HepG2 (cell line): ENCODE measurements at regions not wholly inside any gene's neighbourhood (a gene's known extent, or its start where the extent isn't known, plus 50 kb on each side); places are given as distances from the start of the nearest gene placed in this dataset.
A peak's percentile ranks its signal among the peaks of the same experiment; 100 is the strongest.

Source experiments
- ATAC-seq: fragments of 200-7000 bp; cut with Tn5 transposase; 3 replicates; pipeline ENCODE4 v1.9.1; 2020; ENCODE audit warnings: mild to moderate bottlenecking, moderate library complexity
- BruUV-seq: library from RNA; stranded (reverse); fragments of 400-500 nt; replicated peaks from 2 replicates; lab custom pipeline; 2021; lab: Mats Ljungman, UMichigan
- CTCF ChIA-PET: fragments of 300-600 bp; formaldehyde crosslinking; extraction: SDS; loops from one replicate; lab custom pipeline; 2021; ENCODE audit warnings: low total read pairs, inconsistent platforms, low intra/inter-chr PET ratio; lab: Yijun Ruan, JAX
- POLR2A ChIA-PET: fragments of 350-600 bp; sonication (Branson Sonifier 250); formaldehyde crosslinking; loops from one replicate; lab custom pipeline; 2020; ENCODE audit warnings: antibody characterized with exemption, inconsistent platforms; lab: Yijun Ruan, JAX
- DNase-seq: peaks from one replicate; pipeline ENCODE4 v3.0.0-alpha.2; 2015; ENCODE audit warnings: low spot score
- FAIRE-seq: peaks from 3 replicates; lab custom pipeline; 2011; peaks lifted over from hg19 to GRCh38; lab: Jason Lieb, UNC
- H2AFZ ChIP-seq: one replicate; pipeline ENCODE4 v1.6.1; 2011; ENCODE audit warnings: low read length, inconsistent platforms
- H3K27ac ChIP-seq: fragments of 300-600 bp; 3 replicates; pipeline ENCODE4 v1.8.0; 2011; ENCODE audit warnings: mixed run types, mild to moderate bottlenecking, mixed read lengths, low read length, inconsistent platforms; ENCODE audit not compliant: insufficient read depth; ENCODE audit errors: extremely low read length
- H3K27me3 ChIP-seq, 2 experiments: fragments of 200-600 bp in 1 of 2; 2 replicates in 1 of 2; 3 replicates in 1 of 2; pipeline versions ENCODE4 v1.6.0 to v1.8.0; 2011; ENCODE audit warnings: low read length in 2 of 2, mild to moderate bottlenecking in 2 of 2, moderate library complexity in 2 of 2, inconsistent platforms in 1 of 2; ENCODE audit not compliant: insufficient read depth in 2 of 2, control insufficient read depth in 1 of 2
- H3K36me3 ChIP-seq, 2 experiments: fragments of 200-600 bp in 1 of 2; replicated peaks in 1 of 2; 2 replicates in 1 of 2; 3 replicates in 1 of 2; pipeline versions ENCODE4 v1.5.1 to v1.8.0; 2011; ENCODE audit warnings: low read length in 2 of 2, inconsistent platforms in 1 of 2; ENCODE audit not compliant: insufficient read depth in 2 of 2, control insufficient read depth in 1 of 2
- H3K4me1 ChIP-seq: 2 replicates; pipeline ENCODE4 v1.5.1; 2012; ENCODE audit warnings: low read length, inconsistent platforms; ENCODE audit not compliant: insufficient read depth
- H3K4me2 ChIP-seq: 2 replicates; pipeline ENCODE4 v1.6.0; 2011; ENCODE audit warnings: low read depth, low read length, inconsistent platforms
- H3K4me3 ChIP-seq, 3 experiments: fragments of 200-600 bp in 1 of 3; sonication (generic), shearing (Covaris generic) in 1 of 3; replicated peaks in 1 of 3; 2 replicates each; pipeline ENCODE4 v1.5.1; 2011 to 2016; ENCODE audit warnings: low read length in 3 of 3, inconsistent platforms in 2 of 3, low read depth in 2 of 3, mild to moderate bottlenecking in 2 of 3, control low read depth in 1 of 3, mixed read lengths in 1 of 3; ENCODE audit not compliant: insufficient read depth in 1 of 3
- H3K79me2 ChIP-seq: one replicate; pipeline ENCODE4 v1.6.1; 2011; ENCODE audit warnings: low read length, inconsistent platforms; ENCODE audit not compliant: insufficient read depth
- H3K9ac ChIP-seq: 2 replicates; pipeline ENCODE4 v1.6.0; 2011; ENCODE audit warnings: mild to moderate bottlenecking, low read depth, low read length, inconsistent platforms; ENCODE audit not compliant: insufficient read depth
- H3K9me3 ChIP-seq: 2 replicates; pipeline ENCODE4 v1.5.1; 2012; ENCODE audit warnings: mild to moderate bottlenecking, low read length
- H4K20me1 ChIP-seq: 2 replicates; pipeline ENCODE4 v1.6.0; 2011; ENCODE audit warnings: inconsistent platforms, mild to moderate bottlenecking, low read length, moderate library complexity; ENCODE audit not compliant: insufficient read depth
- ARNTL ChIP-seq: sonication (generic); formaldehyde crosslinking; IDR thresholded peaks from 2 replicates; pipeline ENCODE4 v1.4.0; 2020; ENCODE audit warnings: mild to moderate bottlenecking, missing genetic modification reagents
- BCLAF1 ChIP-seq: fragments of 450-650 bp; IDR thresholded peaks from 2 replicates; pipeline ENCODE4 v1.6.1; 2017; ENCODE audit warnings: mild to moderate bottlenecking
- FOXA1 ChIP-seq, 2 experiments: fragments of 450-650 bp in 1 of 2; sonication (generic) in 1 of 2; formaldehyde crosslinking in 1 of 2; IDR thresholded peaks; 2 replicates each; pipeline versions ENCODE4 v1.4.0 to v1.6.1; 2016 to 2020; ENCODE audit warnings: missing genetic modification reagents in 1 of 2
- GATA4 ChIP-seq: sonication (generic); IDR thresholded peaks from 2 replicates; pipeline ENCODE4 v1.6.1; 2016; ENCODE audit warnings: antibody characterized with exemption, low read depth, borderline replicate concordance
- PHF20 ChIP-seq: sonication (generic); formaldehyde crosslinking; IDR thresholded peaks from 2 replicates; pipeline ENCODE4 v1.5.0; 2020; ENCODE audit warnings: mild to moderate bottlenecking, missing genetic modification reagents
- SMARCC2 ChIP-seq: fragments of 450-650 bp; IDR thresholded peaks from 2 replicates; pipeline ENCODE4 v1.6.1; 2017; ENCODE audit warnings: antibody characterized with exemption, mild to moderate bottlenecking
- ZBTB33 ChIP-seq: sonication (generic); formaldehyde crosslinking; IDR thresholded peaks from 2 replicates; pipeline ENCODE4 v1.4.0; 2020; ENCODE audit warnings: missing genetic modification reagents
- ZNF451 ChIP-seq: sonication (generic); formaldehyde crosslinking; IDR thresholded peaks from 2 replicates; pipeline ENCODE4 v1.5.0; 2020; ENCODE audit warnings: mild to moderate bottlenecking, missing genetic modification reagents
- ZNF496 ChIP-seq: sonication (generic); formaldehyde crosslinking; IDR thresholded peaks from 2 replicates; pipeline ENCODE4 v1.8.1; 2023; ENCODE audit warnings: mild to moderate bottlenecking, moderate library complexity, missing genetic modification reagents; ENCODE audit not compliant: insufficient replicate concordance
- ZNF609 ChIP-seq: sonication (generic); formaldehyde crosslinking; IDR thresholded peaks from 2 replicates; pipeline ENCODE4 v1.4.0; 2020; ENCODE audit warnings: mild to moderate bottlenecking, missing genetic modification reagents, borderline replicate concordance
- ZNF879 ChIP-seq: sonication (generic); formaldehyde crosslinking; IDR thresholded peaks from 2 replicates; pipeline ENCODE4 v1.8.1; 2023; ENCODE audit warnings: missing genetic modification reagents
- ZSCAN20 ChIP-seq: sonication (generic); formaldehyde crosslinking; IDR thresholded peaks from 2 replicates; pipeline ENCODE4 v1.4.0; 2020; ENCODE audit warnings: missing genetic modification reagents, mild to moderate bottlenecking, borderline replicate concordance
- WGBS: methylation state at CpG from one replicate; pipeline ENCODE4 v1.1.6; 2017; ENCODE audit warnings: low lambda C conversion rate; 5-methylcytosine and 5-hydroxymethylcytosine counted together
- in situ Hi-C: cut with HindIII; loops from 2 replicates; pipeline ENCODE4 v1.10.0; 2017; ENCODE audit warnings: low pct_unique_long_range_greater_than_20kb; ENCODE audit not compliant: extremely low pct_ligation_motif_present
- intact Hi-C: fragments of 100-400 bp; cut with micrococcal nuclease; formaldehyde crosslinking; loops from one replicate; pipeline ENCODE4 v1.10.0; 2022; ENCODE audit not compliant: unreplicated experiment

GRCh38 chr2:43129676-43130547, 96.5 kb downstream of the ZFP36L2 start:
- ATAC-seq (peak; percentile 15), DNase-seq (peak; percentile 65), FAIRE-seq (peak; percentile 86)
- no peak overlapping the region for H2AFZ ChIP-seq
- WGBS = 45% methylated on average over 11 of the region's 14 CpGs
- peak overlapping the region; percentile 34 for H3K4me2 ChIP-seq
- no peaks in the 10 kb centered on the region for H3K9me3 ChIP-seq
- in situ Hi-C loops = loop anchor here (5.0 kb wide), 3 partner anchors 97 to 352 kb away; partner anchors contain the start of gene ZFP36L2
- BruUV-seq = no TSS peak
- ChIA-PET POLR2A (interaction anchor here (0.6 to 6.3 kb wide), 4 partner anchors 19 to 150 kb away, joined by 3 to 46 read pairs (median 16); partner anchors contain the start of gene ZFP36L2), CTCF (interaction anchor here (1.5 to 2.3 kb wide), 3 partner anchors 98 to 412 kb away, joined by 3 to 34 read pairs (median 6); partner anchors contain the start of gene ZFP36L2)
- H4K20me1 ChIP-seq = no peaks in the 10 kb centered on the region
- no peaks in the 10 kb centered on the region for H3K79me2 ChIP-seq
- H3K9ac ChIP-seq = no peak overlapping the region
- peaks cover 76% of the 10 kb centered on the region for H3K4me1 ChIP-seq
- H3K4me3 ChIP-seq = no peak overlapping the region
- H3K27me3 ChIP-seq = no peaks in the 10 kb centered on the region
- no peaks in the 10 kb centered on the region for H3K36me3 ChIP-seq
- intact Hi-C loops = loop anchor here (2.0 to 5.0 kb wide), 4 partner anchors 33 to 303 kb away; no protein-coding TSS in a partner anchor
- no peak overlapping the region for H3K27ac ChIP-seq
- no peak for TF ChIP-seq ZSCAN20 (CRISPR knock-in tag)
- TF ChIP-seq GATA4 = no peak
- TF ChIP-seq PHF20 (CRISPR knock-in tag) = no peak
- peak; percentile 3; the same call in 1 of the 2 replicates for TF ChIP-seq ZNF451 (CRISPR knock-in tag)
- no peak for TF ChIP-seq BCLAF1
- TF ChIP-seq ARNTL (CRISPR knock-in tag) = no peak
- TF ChIP-seq ZNF609 (CRISPR knock-in tag) = no peak
- no peak for TF ChIP-seq FOXA1 (IDR thresholded peaks at IDR 0.05)
- peak; percentile 38; the same call in 1 of the 2 replicates for TF ChIP-seq FOXA1 (CRISPR knock-in tag; IDR thresholded peaks at IDR 0.05)
- TF ChIP-seq SMARCC2 = no peak
- no peak for TF ChIP-seq ZNF496 (CRISPR knock-in tag)
- TF ChIP-seq ZNF879 = 0 out of 2 replicates have a peak, but pooled peaks have one; percentile 1
- 0 out of 2 replicates have a peak, but pooled peaks have one; percentile 14 for TF ChIP-seq ZBTB33 (CRISPR knock-in tag)
